Stimulated activated naive CD8-positive, alpha-beta T cell treated with anti-CD3 and anti-CD28 coated beads, Interleukin-15, Interleukin-2, amounts not matched to agents 100 U/mL and 50 U/mL, for 24 hours (primary cell): ENCODE measurements at regions not wholly inside any gene's neighbourhood (a gene's known extent, or its start where the extent isn't known, plus 50 kb on each side); places are given as distances from the start of the nearest gene placed in this dataset.

Experiments used
- ATAC-seq: fragments of 150-1000 bp; cut with Tn5 transposase; one replicate; pipeline ENCODE4 v1.10.0; 2021
- DNase-seq: peaks from one replicate; pipeline ENCODE4 v3.0.0; 2021

DNA sequence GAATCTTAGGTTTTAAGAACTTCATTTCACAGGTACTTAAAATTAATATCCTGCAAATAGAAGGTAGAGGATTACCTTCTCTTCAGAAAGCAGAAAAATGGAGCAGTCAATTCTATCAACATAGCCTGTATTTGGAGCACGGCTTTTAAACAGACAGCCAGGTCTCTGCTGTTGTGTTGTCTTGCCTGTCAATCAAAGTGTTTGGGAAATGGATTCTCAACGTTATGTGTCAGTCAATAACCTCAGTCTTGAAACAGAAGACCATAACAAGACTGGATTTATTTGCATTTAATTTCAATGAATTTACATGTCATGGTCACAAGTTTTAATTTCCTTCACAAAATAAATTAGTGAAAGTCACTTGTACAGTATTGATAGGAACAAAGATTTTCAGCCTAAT is 51.9 kb upstream of the KRR1 start:
- no peak for DNase-seq
- ATAC-seq: no peak

DNA sequence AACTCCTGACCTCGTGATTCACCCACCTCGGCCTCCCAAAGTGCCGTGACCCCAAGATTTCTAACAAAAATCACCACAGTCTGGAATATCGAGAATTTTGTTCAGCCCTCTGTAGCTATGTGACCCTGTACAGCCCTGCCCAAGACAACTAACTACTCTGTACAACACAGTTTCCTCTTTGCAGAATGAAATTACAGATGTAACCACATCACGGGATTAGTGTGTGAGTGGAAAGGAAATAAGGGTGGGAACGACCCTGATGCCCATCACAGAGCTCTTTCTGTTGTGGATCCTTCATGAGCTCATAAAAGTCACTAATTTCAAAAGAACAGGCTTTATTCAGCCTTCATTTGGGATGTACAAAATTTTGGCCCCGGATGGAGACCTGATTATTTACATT is 50.5 kb upstream of the KRR1 start:
- ATAC-seq: no peak
- DNase-seq: no peak
